SK-N-SH treated with all-trans-retinoic acid at 6 μM for 48 hours (cell line): ENCODE measurements at regions not wholly inside any gene's neighbourhood (a gene's known extent, or its start where the extent isn't known, plus 50 kb on each side); places are given as distances from the start of the nearest gene placed in this dataset.

Source experiments
- ATAC-seq: fragments of 200-7000 bp; cut with Tn5 transposase; 3 replicates; pipeline ENCODE4 v1.9.1; 2020; ENCODE audit warnings: mild to moderate bottlenecking, moderate library complexity
- ARNTL ChIP-seq: fragments of 450-650 bp; formaldehyde crosslinking; IDR thresholded peaks from 2 replicates; pipeline ENCODE4 v1.5.0; 2020; ENCODE audit warnings: low read depth, mild to moderate bottlenecking, moderate library complexity, borderline replicate concordance
- BACH2 ChIP-seq: fragments of 250-450 bp; sonication (Bioruptor Pico); IDR thresholded peaks from 2 replicates; pipeline ENCODE4 v1.9.0; 2021; ENCODE audit warnings: mild to moderate bottlenecking, borderline replicate concordance
- CSDC2 ChIP-seq: fragments of 250-450 bp; sonication (Bioruptor Pico); IDR thresholded peaks from 2 replicates; pipeline ENCODE4 v1.5.0; 2020; ENCODE audit warnings: mild to moderate bottlenecking, moderate library complexity
- GLIS3 ChIP-seq: fragments of 250-450 bp; sonication (Bioruptor Pico); IDR thresholded peaks from 2 replicates; pipeline ENCODE4 v1.5.0; 2020; ENCODE audit warnings: mild to moderate bottlenecking, moderate library complexity
- ISL1 ChIP-seq: fragments of 250-450 bp; sonication (Bioruptor Pico); IDR thresholded peaks from 2 replicates; pipeline ENCODE4 v2.1.2; 2022; ENCODE audit warnings: mild to moderate bottlenecking, moderate library complexity
- OSR1 ChIP-seq: fragments of 250-450 bp; sonication (Bioruptor Pico); IDR thresholded peaks from 2 replicates; pipeline ENCODE4 v1.8.0; 2022; ENCODE audit warnings: moderate library complexity, mild to moderate bottlenecking, inconsistent platforms
- RARB ChIP-seq: fragments of 250-450 bp; sonication (Bioruptor Pico); IDR thresholded peaks from 2 replicates; pipeline ENCODE4 v1.8.0; 2021; ENCODE audit warnings: mild to moderate bottlenecking, moderate library complexity
- SNAI2 ChIP-seq: fragments of 250-450 bp; sonication (Bioruptor Pico); IDR thresholded peaks from 2 replicates; pipeline ENCODE4 v1.5.0; 2020; ENCODE audit warnings: mild to moderate bottlenecking, moderate library complexity
- TOX ChIP-seq: fragments of 250-450 bp; sonication (Bioruptor Pico); IDR thresholded peaks from 2 replicates; pipeline ENCODE4 v1.8.0; 2021; ENCODE audit warnings: mild to moderate bottlenecking, moderate library complexity, borderline replicate concordance
- ZFP3 ChIP-seq: fragments of 250-450 bp; sonication (Bioruptor Pico); IDR thresholded peaks from 2 replicates; pipeline ENCODE4 v1.5.0; 2020; ENCODE audit warnings: mild to moderate bottlenecking, moderate library complexity
- ZNF565 ChIP-seq: fragments of 450-650 bp; formaldehyde crosslinking; conservative IDR thresholded peaks from 2 replicates; pipeline ENCODE4 v1.5.0; 2020; ENCODE audit warnings: low read depth, mild to moderate bottlenecking, moderate library complexity
- ZNF70 ChIP-seq: fragments of 450-650 bp; formaldehyde crosslinking; IDR thresholded peaks from 2 replicates; pipeline ENCODE4 v1.5.0; 2020; ENCODE audit warnings: mild to moderate bottlenecking, moderate library complexity
- TF ChIP-seq, protein P1 (sequence below): fragments of 250-450 bp; sonication (Bioruptor Pico); IDR thresholded peaks from 2 replicates; pipeline ENCODE4 v1.5.1; 2020; ENCODE audit warnings: low read depth, mild to moderate bottlenecking, moderate library complexity
- TF ChIP-seq, protein P2 (sequence below): fragments of 250-450 bp; sonication (Bioruptor Pico); IDR thresholded peaks from 2 replicates; pipeline ENCODE4 v1.5.1; 2021; ENCODE audit warnings: mild to moderate bottlenecking, moderate library complexity
- TF ChIP-seq, protein P3 (sequence below): fragments of 250-450 bp; sonication (Bioruptor Pico); IDR thresholded peaks from 2 replicates; pipeline ENCODE4 v1.8.0; 2021; ENCODE audit warnings: low read depth, mild to moderate bottlenecking, moderate library complexity, borderline replicate concordance
- TF ChIP-seq, protein P4 (sequence below): fragments of 250-450 bp; sonication (Bioruptor Pico); IDR thresholded peaks from 2 replicates; pipeline ENCODE4 v1.5.0; 2020; ENCODE audit warnings: mild to moderate bottlenecking, moderate library complexity
- TF ChIP-seq, protein P5 (sequence below): fragments of 250-450 bp; sonication (Bioruptor Pico); IDR thresholded peaks from 2 replicates; pipeline ENCODE4 v1.8.0; 2020; ENCODE audit warnings: mild to moderate bottlenecking, moderate library complexity, borderline replicate concordance

DNA sequence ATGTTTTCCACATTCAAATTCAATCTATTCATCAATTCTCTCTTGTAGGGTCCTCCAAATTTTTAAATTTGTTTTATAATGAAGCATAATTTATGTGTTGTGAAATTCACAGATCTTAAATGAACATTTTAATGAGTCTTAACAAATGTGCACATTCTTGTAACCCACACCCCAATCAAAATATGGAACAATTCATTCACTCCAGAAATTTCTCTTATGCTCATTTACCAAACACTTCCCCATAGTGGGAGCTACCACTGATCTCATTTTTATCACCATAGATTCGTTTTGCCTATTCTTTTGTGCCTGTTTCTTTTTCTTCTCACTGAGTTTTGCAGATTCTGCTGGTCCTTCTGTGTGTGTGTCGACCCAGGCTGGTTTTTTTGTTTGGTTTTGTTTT lies 664.1 kb downstream of the EFNB2 start:
- no peak for ATAC-seq
- TF ChIP-seq BACH2 (CRISPR knock-in tag) = no peak
- no peak for TF ChIP-seq RARB (CRISPR knock-in tag)
- TF ChIP-seq, protein P1, sequence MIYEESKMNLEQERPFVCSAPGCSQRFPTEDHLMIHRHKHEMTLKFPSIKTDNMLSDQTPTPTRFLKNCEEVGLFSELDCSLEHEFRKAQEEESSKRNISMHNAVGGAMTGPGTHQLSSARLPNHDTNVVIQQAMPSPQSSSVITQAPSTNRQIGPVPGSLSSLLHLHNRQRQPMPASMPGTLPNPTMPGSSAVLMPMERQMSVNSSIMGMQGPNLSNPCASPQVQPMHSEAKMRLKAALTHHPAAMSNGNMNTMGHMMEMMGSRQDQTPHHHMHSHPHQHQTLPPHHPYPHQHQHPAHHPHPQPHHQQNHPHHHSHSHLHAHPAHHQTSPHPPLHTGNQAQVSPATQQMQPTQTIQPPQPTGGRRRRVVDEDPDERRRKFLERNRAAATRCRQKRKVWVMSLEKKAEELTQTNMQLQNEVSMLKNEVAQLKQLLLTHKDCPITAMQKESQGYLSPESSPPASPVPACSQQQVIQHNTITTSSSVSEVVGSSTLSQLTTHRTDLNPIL = no peak
- TF ChIP-seq ZFP3 (CRISPR knock-in tag) = no peak
- no peak for TF ChIP-seq ZNF70 (CRISPR knock-in tag)
- TF ChIP-seq, protein P2, sequence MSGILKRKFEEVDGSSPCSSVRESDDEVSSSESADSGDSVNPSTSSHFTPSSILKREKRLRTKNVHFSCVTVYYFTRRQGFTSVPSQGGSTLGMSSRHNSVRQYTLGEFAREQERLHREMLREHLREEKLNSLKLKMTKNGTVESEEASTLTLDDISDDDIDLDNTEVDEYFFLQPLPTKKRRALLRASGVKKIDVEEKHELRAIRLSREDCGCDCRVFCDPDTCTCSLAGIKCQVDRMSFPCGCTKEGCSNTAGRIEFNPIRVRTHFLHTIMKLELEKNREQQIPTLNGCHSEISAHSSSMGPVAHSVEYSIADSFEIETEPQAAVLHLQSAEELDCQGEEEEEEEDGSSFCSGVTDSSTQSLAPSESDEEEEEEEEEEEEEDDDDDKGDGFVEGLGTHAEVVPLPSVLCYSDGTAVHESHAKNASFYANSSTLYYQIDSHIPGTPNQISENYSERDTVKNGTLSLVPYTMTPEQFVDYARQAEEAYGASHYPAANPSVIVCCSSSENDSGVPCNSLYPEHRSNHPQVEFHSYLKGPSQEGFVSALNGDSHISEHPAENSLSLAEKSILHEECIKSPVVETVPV = no peak
- no peak for TF ChIP-seq TOX (CRISPR knock-in tag)
- TF ChIP-seq, protein P3, sequence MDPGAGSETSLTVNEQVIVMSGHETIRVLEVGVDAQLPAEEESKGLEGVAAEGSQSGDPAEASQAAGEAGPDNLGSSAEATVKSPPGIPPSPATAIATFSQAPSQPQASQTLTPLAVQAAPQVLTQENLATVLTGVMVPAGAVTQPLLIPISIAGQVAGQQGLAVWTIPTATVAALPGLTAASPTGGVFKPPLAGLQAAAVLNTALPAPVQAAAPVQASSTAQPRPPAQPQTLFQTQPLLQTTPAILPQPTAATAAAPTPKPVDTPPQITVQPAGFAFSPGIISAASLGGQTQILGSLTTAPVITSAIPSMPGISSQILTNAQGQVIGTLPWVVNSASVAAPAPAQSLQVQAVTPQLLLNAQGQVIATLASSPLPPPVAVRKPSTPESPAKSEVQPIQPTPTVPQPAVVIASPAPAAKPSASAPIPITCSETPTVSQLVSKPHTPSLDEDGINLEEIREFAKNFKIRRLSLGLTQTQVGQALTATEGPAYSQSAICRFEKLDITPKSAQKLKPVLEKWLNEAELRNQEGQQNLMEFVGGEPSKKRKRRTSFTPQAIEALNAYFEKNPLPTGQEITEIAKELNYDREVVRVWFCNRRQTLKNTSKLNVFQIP (CRISPR knock-in tag) = no peak
- no peak for TF ChIP-seq ISL1 (CRISPR knock-in tag)
- TF ChIP-seq, protein P4, sequence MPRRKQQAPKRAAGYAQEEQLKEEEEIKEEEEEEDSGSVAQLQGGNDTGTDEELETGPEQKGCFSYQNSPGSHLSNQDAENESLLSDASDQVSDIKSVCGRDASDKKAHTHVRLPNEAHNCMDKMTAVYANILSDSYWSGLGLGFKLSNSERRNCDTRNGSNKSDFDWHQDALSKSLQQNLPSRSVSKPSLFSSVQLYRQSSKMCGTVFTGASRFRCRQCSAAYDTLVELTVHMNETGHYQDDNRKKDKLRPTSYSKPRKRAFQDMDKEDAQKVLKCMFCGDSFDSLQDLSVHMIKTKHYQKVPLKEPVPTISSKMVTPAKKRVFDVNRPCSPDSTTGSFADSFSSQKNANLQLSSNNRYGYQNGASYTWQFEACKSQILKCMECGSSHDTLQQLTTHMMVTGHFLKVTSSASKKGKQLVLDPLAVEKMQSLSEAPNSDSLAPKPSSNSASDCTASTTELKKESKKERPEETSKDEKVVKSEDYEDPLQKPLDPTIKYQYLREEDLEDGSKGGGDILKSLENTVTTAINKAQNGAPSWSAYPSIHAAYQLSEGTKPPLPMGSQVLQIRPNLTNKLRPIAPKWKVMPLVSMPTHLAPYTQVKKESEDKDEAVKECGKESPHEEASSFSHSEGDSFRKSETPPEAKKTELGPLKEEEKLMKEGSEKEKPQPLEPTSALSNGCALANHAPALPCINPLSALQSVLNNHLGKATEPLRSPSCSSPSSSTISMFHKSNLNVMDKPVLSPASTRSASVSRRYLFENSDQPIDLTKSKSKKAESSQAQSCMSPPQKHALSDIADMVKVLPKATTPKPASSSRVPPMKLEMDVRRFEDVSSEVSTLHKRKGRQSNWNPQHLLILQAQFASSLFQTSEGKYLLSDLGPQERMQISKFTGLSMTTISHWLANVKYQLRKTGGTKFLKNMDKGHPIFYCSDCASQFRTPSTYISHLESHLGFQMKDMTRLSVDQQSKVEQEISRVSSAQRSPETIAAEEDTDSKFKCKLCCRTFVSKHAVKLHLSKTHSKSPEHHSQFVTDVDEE (CRISPR knock-in tag) = no peak
- TF ChIP-seq, protein P5, sequence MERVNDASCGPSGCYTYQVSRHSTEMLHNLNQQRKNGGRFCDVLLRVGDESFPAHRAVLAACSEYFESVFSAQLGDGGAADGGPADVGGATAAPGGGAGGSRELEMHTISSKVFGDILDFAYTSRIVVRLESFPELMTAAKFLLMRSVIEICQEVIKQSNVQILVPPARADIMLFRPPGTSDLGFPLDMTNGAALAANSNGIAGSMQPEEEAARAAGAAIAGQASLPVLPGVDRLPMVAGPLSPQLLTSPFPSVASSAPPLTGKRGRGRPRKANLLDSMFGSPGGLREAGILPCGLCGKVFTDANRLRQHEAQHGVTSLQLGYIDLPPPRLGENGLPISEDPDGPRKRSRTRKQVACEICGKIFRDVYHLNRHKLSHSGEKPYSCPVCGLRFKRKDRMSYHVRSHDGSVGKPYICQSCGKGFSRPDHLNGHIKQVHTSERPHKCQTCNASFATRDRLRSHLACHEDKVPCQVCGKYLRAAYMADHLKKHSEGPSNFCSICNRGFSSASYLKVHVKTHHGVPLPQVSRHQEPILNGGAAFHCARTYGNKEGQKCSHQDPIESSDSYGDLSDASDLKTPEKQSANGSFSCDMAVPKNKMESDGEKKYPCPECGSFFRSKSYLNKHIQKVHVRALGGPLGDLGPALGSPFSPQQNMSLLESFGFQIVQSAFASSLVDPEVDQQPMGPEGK (CRISPR knock-in tag) = no peak
- no peak for TF ChIP-seq CSDC2 (CRISPR knock-in tag)
- TF ChIP-seq, all 23 proteins: peak for 0

DNA sequence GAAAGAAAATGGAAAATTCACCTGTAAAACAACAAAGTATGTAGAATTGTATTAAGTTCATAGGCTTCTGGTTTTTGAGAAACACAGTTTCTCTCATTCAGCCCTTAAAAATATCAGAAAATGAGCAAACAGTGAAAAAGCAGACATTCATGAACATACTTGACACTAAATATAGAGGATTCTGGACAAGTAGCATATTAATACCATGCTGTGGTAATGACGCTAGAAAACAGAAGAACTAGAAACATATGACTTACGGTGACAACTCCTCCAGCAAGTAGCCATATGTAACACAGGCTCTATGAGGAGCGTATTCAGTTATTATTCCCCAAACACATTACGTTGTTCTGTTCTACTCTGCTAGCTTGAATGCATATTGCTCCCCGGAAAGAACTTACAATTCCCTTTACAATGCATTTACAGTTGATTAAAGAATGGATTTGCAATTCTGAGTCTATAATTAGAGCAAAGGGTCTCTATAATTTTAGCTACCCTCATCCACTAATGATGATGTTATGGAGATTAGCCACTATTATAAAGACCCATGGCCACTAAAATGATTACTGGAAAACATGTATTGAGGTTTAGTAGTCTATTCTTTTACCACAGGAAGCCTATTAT lies 672.1 kb downstream of the EFNB2 start:
- ATAC-seq = no peak
- TF ChIP-seq, protein P3 (CRISPR knock-in tag) = no peak
- TF ChIP-seq CSDC2 (CRISPR knock-in tag) = no peak
- TF ChIP-seq TOX (CRISPR knock-in tag) = no peak
- no peak for TF ChIP-seq SNAI2 (CRISPR knock-in tag)
- TF ChIP-seq GLIS3 = no peak
- TF ChIP-seq BACH2 (CRISPR knock-in tag) = no peak
- no peak for TF ChIP-seq ARNTL
- no peak for TF ChIP-seq ISL1 (CRISPR knock-in tag)
- no peak for TF ChIP-seq OSR1 (CRISPR knock-in tag)
- TF ChIP-seq ZNF565 (CRISPR knock-in tag) = no peak
- TF ChIP-seq, protein P4 (CRISPR knock-in tag) = no peak
- TF ChIP-seq RARB (CRISPR knock-in tag) = no peak
- TF ChIP-seq, all 23 proteins: peak for 0
